Omental fat pad (tissue), 3 donors: ENCODE measurements at regions not wholly inside any gene's neighbourhood (a gene's known extent, or its start where the extent isn't known, plus 50 kb on each side); places are given as distances from the start of the nearest gene placed in this dataset.
"Not testable (repeated sequence)": the region's sequence is repeated elsewhere in the genome, so short reads cannot be mapped to it uniquely, and the experiment has no call there.

Source experiments
- ATAC-seq: fragments of 150-250 bp; one replicate; pipeline ENCODE4 v1.9.1; 2016; ENCODE audit warnings: mild to moderate bottlenecking, moderate library complexity; ENCODE audit not compliant: low FRiP score
- DNase-seq: peaks from one replicate; pipeline ENCODE4 v3.0.0-alpha.2; 2019; ENCODE audit warnings: low spot score
- TF ChIP-seq, protein P1 (sequence below), 3 donors: fragments of 450-650 bp; IDR thresholded peaks; one replicate each; pipeline ENCODE4 v1.5.1; 2016 to 2017; ENCODE audit warnings: antibody characterized with exemption in 3 of 3, mild to moderate bottlenecking in 3 of 3, moderate library complexity in 2 of 3

DNA sequence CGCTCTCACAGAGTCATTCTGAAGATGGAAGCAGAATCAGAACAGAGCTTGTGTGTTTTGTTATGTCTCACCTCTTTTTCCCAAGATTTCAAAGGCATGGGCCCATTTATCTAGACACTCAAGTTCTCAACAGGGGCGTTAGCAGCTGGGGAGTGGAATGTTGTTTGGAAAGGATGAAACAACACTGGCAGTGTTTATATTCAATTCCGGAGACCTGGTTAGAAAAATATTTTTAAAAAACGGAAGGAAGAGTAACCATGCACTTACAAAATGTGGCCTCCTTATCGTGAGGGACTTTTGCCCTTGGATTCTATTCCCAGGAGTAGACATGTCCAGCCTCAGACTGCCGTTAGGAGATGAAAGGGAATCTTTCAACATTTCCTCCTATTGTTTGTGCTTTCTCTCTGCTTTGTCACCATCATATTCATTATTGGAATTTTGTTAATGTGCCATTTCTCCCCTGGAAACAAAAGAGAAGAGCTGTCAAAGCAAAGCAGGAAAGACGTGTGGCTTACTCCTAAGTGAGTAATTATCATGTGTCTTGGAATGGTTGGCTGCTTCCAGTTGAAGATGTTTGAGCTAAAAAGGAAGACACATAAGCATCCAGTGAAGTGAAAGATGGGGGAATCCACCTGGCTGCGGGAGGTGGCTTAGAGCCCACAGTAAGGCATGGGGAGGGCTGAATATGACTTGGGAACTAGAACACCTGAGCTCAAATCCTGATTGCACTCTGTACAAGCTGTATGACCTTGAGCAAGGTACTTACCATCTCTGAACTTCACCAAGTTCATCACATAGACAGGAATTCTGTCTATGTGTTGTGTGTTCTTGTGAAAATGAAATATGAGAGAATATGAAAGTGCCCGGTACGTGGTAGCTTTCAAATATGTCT is 71.7 kb upstream of the JUN start:
- DNase-seq (no peak), ATAC-seq (no peak)
- TF ChIP-seq, protein P1, sequence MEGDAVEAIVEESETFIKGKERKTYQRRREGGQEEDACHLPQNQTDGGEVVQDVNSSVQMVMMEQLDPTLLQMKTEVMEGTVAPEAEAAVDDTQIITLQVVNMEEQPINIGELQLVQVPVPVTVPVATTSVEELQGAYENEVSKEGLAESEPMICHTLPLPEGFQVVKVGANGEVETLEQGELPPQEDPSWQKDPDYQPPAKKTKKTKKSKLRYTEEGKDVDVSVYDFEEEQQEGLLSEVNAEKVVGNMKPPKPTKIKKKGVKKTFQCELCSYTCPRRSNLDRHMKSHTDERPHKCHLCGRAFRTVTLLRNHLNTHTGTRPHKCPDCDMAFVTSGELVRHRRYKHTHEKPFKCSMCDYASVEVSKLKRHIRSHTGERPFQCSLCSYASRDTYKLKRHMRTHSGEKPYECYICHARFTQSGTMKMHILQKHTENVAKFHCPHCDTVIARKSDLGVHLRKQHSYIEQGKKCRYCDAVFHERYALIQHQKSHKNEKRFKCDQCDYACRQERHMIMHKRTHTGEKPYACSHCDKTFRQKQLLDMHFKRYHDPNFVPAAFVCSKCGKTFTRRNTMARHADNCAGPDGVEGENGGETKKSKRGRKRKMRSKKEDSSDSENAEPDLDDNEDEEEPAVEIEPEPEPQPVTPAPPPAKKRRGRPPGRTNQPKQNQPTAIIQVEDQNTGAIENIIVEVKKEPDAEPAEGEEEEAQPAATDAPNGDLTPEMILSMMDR (IDR thresholded peaks at IDR 0.05): no peak

DNA sequence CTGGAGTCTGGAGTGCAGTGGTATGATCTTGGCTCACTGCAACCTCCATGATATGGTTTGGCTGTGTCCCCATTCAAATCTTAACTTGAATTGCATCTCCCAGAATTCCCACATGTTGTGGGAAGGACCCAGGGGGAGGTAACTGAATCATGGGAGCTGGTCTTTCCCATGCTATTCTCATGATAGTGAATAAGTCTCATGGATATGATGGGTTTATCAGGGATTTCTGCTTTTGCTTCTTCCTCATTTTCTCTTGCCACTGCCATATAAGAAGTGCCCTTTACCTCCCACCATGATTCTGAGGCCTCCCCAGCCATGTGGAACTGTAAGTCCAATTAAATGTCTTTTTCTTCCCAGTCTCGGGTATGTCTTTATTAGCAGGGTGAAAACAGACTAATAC is 72.4 kb upstream of the JUN start:
- not testable (repeated sequence) for ATAC-seq, DNase-seq

- ATAC-seq: peak; percentile 16
Observed at GRCh38 chr1:58857680-58858673, 74.1 kb upstream of the JUN start.

GRCh38 chr1:58859769-58860485 is 76.1 kb upstream of the JUN start:
- DNase-seq (no peak), ATAC-seq (no peak)
- TF ChIP-seq, protein P1 (IDR thresholded peaks at IDR 0.05): no peak

More at GRCh38 chr1:58857680-58858673, 74.1 kb upstream of the JUN start:
- no peak for DNase-seq
- TF ChIP-seq, protein P1 (IDR thresholded peaks at IDR 0.05): no peak

- TF ChIP-seq, protein P1 (IDR thresholded peaks at IDR 0.05): no peak
- ATAC-seq (no peak), DNase-seq (no peak)
Observed at GRCh38 chr1:58861076-58861475, 77.2 kb upstream of the JUN start.

- TF ChIP-seq, protein P1 (IDR thresholded peaks at IDR 0.05): no peak
- no peak for DNase-seq
- ATAC-seq: no peak
Observed at GRCh38 chr1:58861506-58861905, 77.7 kb upstream of the JUN start.
